ENCODE measurements at regions not wholly inside any gene's neighbourhood (a gene's known extent, or its start where the extent isn't known, plus 50 kb on each side); places are given as distances from the start of the nearest gene placed in this dataset.

DNA sequence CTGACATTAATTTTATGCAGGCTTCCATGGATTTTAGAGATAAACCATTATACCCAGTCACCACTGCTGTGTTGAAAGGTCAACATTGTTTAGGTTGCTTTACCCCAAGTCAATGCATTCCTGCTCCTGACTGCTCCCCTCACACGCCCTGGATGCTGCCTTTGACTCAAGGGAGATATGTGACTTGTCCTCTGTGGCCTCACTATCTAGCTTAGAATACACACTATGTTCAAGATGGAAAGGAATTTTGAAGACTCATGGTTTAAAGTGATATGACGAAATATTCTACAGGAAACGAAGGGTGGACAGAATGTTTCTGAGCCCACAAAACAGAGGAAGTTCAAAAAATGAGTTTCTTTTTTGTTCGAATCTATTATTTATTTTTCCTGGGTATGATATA is 170.4 kb upstream of the NR5A2 start:
- RAD21 ChIA-PET (ENCODE audit: unreplicated experiment) = no interaction called here
- ATAC-seq = no peak
- BruUV-seq (replicated peaks) = no TSS peak

More for the DNA sequence above, 170.4 kb upstream of the NR5A2 start:
- Histone ChIP-seq H3K4me1 (ENCODE audit: control insufficient read depth, insufficient read depth, low read length) (no peaks in the 10 kb centered on the region), H2AFZ (ENCODE audit: control insufficient read depth, low read depth, low read length) (no peak overlapping the region), H3K9ac (ENCODE audit: control insufficient read depth, insufficient read depth, low read length) (no peak overlapping the region), H3K27ac (ENCODE audit: control insufficient read depth, insufficient read depth) (no peak overlapping the region), H3K4me2 (ENCODE audit: control insufficient read depth, insufficient read depth) (no peak overlapping the region), H3K36me3 (ENCODE audit: control insufficient read depth in 2 of 2, insufficient read depth in 2 of 2, low read length in 1 of 2) (no peaks in the 10 kb centered on the region), H4K20me1 (ENCODE audit: control insufficient read depth, insufficient read depth) (no peaks in the 10 kb centered on the region), H3K27me3 (replicated peaks in 1 of 2; ENCODE audit: control insufficient read depth in 2 of 2, insufficient read depth in 2 of 2, low read length in 1 of 2) (peaks cover 0 to 3% of the 10 kb centered on the region in 2 experiments; a peak in 1 of 4 replicates), H3K4me3 (no peak overlapping the region), H3K79me2 (ENCODE audit: control insufficient read depth, insufficient read depth, low read length) (no peaks in the 10 kb centered on the region), H3K9me3 (replicated peaks; ENCODE audit: control insufficient read depth, insufficient read depth, low read length) (no peaks in the 10 kb centered on the region)
- no peak for DNase-seq (ENCODE audit: low read depth, low spot score)
- no peak for TF ChIP-seq MEF2A (IDR thresholded peaks at IDR 0.05; ENCODE audit: insufficient read depth, low read depth, low read length)
- no peak for TF ChIP-seq RBBP5 (conservative IDR thresholded peaks at IDR 0.05)
- no peak for TF ChIP-seq JUNB (IDR thresholded peaks at IDR 0.05)
- TF ChIP-seq TCF3 (IDR thresholded peaks at IDR 0.05; ENCODE audit: borderline replicate concordance, insufficient read depth, low read depth, low read length) = no peak
- no peak for TF ChIP-seq RAD51 (IDR thresholded peaks at IDR 0.05)
- no peak for TF ChIP-seq ZZZ3 (IDR thresholded peaks at IDR 0.05; ENCODE audit: control insufficient read depth, insufficient read length, low read depth)
- TF ChIP-seq, protein P1, sequence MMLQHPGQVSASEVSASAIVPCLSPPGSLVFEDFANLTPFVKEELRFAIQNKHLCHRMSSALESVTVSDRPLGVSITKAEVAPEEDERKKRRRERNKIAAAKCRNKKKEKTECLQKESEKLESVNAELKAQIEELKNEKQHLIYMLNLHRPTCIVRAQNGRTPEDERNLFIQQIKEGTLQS (IDR thresholded peaks at IDR 0.05; ENCODE audit: borderline replicate concordance, extremely low read depth, low read depth, low read length) = no peak
- TF ChIP-seq ATF7 (IDR thresholded peaks at IDR 0.05; ENCODE audit: low read depth) = no peak
- no peak for TF ChIP-seq ZNF207 (IDR thresholded peaks at IDR 0.05; ENCODE audit: borderline replicate concordance)
- TF ChIP-seq, protein P2, sequence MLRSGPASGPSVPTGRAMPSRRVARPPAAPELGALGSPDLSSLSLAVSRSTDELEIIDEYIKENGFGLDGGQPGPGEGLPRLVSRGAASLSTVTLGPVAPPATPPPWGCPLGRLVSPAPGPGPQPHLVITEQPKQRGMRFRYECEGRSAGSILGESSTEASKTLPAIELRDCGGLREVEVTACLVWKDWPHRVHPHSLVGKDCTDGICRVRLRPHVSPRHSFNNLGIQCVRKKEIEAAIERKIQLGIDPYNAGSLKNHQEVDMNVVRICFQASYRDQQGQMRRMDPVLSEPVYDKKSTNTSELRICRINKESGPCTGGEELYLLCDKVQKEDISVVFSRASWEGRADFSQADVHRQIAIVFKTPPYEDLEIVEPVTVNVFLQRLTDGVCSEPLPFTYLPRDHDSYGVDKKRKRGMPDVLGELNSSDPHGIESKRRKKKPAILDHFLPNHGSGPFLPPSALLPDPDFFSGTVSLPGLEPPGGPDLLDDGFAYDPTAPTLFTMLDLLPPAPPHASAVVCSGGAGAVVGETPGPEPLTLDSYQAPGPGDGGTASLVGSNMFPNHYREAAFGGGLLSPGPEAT (IDR thresholded peaks at IDR 0.05; ENCODE audit: low read depth) = no peak
- no peak for TF ChIP-seq RUNX3 (IDR thresholded peaks at IDR 0.05; ENCODE audit: low read length)
- TF ChIP-seq, protein P3, sequence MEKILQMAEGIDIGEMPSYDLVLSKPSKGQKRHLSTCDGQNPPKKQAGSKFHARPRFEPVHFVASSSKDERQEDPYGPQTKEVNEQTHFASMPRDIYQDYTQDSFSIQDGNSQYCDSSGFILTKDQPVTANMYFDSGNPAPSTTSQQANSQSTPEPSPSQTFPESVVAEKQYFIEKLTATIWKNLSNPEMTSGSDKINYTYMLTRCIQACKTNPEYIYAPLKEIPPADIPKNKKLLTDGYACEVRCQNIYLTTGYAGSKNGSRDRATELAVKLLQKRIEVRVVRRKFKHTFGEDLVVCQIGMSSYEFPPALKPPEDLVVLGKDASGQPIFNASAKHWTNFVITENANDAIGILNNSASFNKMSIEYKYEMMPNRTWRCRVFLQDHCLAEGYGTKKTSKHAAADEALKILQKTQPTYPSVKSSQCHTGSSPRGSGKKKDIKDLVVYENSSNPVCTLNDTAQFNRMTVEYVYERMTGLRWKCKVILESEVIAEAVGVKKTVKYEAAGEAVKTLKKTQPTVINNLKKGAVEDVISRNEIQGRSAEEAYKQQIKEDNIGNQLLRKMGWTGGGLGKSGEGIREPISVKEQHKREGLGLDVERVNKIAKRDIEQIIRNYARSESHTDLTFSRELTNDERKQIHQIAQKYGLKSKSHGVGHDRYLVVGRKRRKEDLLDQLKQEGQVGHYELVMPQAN (conservative IDR thresholded peaks at IDR 0.05) = no peak
- no peak for TF ChIP-seq SIX5 (IDR thresholded peaks at IDR 0.05; ENCODE audit: low read depth, low read length, severe bottlenecking)
- 3% methylated on average over 4 of the region's 4 CpGs for WGBS (ENCODE audit: insufficient coverage, insufficient replicate concordance, low lambda C conversion rate, missing lambda C conversion rate)
- FAIRE-seq = no peak
- in situ Hi-C loops (cut with MboI) (no loop called here), intact Hi-C loops (cut with micrococcal nuclease; ENCODE audit: unreplicated experiment) (no loop called here)
- CTCF ChIA-PET = no interaction called here
- SMC1A ChIA-PET (ENCODE audit: uncharacterized antibody, unreplicated experiment) = interaction anchor here (0.6 kb wide), 1 partner anchor 33 kb away, joined by 3 read pairs; no protein-coding TSS in a partner anchor
- POLR2A ChIA-PET = no interaction called here
